ENCODE measurements at regions not wholly inside any gene's neighbourhood (a gene's known extent, or its start where the extent isn't known, plus 50 kb on each side); places are given as distances from the start of the nearest gene placed in this dataset.
A peak's percentile ranks its signal among the peaks of the same experiment; 100 is the strongest.
"Not testable (repeated sequence)": the region's sequence is repeated elsewhere in the genome, so short reads cannot be mapped to it uniquely, and the experiment has no call there.

DNA sequence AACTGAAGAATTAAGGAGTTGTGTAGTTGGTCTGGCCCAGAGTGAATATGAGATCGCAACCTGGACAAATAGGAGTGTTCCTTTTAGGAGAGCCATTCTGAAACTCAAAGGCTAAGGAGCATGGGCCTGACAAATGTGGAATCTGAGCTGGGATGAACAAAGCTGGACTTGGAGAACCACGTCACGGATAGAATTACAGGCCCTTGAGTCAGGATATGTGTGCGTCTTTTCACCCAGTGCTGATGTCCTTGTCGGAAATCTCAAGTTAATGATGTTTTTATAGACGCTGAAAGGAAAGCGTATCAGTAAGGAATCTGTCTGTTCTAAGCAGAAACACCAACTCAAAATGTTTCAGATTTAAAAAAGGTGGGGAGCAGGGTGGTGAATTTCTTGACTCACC lies 173.8 kb upstream of the ZKSCAN2 start:
- no peak for DNase-seq

DNA sequence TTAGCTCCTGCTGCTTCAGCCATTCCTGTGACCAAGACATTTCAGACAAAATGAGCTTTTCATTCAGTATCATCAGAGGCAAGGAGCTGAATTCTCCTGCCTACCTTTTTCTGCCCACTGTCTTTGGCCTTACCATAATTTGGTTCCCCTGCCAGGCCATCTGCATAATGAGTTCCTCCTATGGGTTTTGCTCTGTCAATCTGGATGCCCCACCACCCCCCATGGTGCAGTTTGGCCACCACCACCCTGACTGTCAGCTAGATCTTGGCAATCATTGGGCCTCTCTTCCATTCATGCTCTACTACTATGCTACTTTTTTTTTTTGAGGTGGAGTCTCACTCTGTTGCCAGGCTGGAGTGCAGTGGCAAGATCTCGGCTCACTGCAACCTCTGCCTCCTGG lies 169.2 kb upstream of the ZKSCAN2 start:
- no peak for DNase-seq

GRCh38 chr16:25419681-25420080 lies 162.0 kb upstream of the ZKSCAN2 start:
- DNase-seq: no peak

DNA sequence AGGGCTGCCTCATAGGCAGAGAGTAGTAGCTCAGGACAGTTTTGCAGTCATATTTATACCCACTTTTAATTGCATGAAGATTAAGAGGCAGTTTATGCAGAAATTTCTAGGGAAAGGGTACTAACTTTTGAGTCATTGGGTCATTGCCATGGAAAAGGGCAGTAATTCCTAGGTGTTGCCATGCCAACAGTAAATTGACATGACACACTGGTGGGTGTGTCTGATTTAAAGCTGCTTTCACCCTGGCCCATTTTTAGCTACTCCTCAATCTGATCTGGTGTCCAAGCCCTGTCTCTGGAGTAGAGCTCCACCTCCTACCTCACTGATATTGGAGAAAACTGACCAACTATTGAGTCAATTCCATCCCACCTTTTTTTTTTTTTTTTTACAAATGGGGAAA lies 161.5 kb upstream of the ZKSCAN2 start:
- no peak for DNase-seq

DNA sequence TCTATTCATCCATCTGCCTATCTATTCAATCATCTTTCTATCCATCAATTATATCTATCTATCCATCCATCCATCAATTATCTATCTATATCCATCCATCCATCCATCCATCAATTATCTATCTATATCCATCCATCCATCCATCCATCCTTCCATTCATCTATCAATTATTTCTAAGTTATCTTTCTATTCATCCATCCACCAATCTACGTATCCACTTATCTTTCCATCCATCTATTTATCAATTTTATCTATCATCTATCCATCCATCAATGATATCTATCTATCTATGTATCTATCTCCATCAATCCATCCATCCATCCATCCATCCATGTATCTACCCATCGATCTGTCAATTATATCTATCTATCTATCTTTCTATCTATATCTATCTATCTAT lies 158.4 kb upstream of the ZKSCAN2 start:
- no peak for DNase-seq

DNA sequence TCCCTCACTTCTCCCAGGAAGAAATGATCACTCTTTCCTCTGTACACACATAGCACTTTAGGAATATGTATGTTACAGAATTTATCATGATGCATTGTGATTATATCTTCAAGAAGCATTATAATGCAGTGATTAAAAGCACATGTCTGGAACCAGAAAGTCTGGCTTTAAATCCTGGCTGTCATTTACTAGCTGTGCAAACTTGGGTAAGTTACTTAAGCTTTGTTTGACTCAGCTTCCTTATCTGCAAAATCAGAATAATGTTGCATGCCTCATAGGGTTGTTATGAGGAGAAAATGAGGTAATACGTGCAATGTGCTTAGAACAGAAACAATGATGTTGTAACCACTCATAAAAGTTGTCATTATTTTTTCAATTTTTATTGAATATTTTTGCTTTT lies 156.3 kb upstream of the ZKSCAN2 start:
- no peak for DNase-seq

GRCh38 chr16:25413133-25413532 lies 155.5 kb upstream of the ZKSCAN2 start:
- DNase-seq: no peak

GRCh38 chr16:25411396-25412081 lies 153.9 kb upstream of the ZKSCAN2 start:
- DNase-seq: no peak

- DNase-seq: no peak
Observed at GRCh38 chr16:25403852-25404251, 146.2 kb upstream of the ZKSCAN2 start.

- DNase-seq: no peak
Observed at GRCh38 chr16:25395528-25395927, 137.9 kb upstream of the ZKSCAN2 start.

GRCh38 chr16:25390761-25391160 lies 133.1 kb upstream of the ZKSCAN2 start:
- no peak for DNase-seq

DNA sequence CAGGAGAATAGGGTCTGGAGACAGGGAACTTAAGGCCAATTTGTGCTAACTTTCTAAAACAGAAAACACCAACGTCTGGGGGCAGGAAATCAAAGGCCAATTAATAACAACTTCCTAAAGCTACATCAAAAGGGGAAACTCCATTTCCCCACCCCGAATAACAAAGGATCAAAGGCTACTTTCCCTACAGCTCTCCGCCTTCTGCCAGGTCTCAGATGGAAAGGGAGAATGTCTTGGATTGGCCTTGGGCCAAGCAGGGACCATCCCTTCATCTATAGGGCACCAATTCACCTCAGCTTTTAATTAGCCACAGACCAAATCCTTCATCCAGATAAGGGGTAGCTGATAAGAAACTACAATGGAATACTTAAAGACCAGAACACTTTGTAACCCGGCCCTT lies 116.9 kb upstream of the ZKSCAN2 start:
- DNase-seq: no peak

DNA sequence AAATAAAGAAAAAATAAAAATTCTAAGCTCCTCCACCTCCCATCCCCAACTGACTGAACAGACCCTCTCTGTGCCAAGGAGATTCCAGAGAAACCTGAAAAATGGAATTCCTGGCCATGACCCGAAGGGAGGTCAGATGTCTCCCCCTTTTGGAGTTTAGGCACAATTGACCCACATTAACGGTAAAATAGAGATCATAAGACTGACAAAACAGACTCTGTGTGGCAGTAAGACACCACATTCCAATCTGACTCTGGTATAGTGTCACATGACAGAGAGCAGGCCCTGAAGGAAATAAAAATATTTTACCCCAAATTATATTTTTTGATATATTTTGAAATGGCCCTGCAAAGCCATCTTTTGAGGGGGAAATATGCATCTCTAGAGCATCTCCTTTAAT lies 115.1 kb upstream of the ZKSCAN2 start:
- DNase-seq: no peak

DNA sequence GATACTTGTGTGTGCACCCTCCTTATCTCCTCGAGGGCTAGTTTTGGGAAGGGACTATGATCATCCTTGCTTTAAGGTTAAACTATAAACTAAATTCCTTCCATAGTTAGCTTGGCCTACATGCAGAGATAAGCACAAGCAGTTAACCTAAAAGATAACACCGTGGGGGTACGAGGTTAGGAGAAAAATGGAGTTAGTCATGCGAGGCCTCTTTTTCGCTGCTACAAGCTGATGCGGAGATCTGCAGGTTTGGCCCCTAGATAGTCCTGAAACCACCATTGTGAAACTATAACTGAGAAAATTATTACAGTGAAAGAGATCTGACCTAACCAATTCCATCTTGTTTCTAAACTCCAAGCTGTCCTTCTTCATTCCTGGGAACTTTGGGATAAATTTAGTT lies 113.7 kb upstream of the ZKSCAN2 start:
- no peak for DNase-seq

- no peak for DNase-seq
Observed at GRCh38 chr16:25370541-25370940, 112.9 kb upstream of the ZKSCAN2 start.

DNA sequence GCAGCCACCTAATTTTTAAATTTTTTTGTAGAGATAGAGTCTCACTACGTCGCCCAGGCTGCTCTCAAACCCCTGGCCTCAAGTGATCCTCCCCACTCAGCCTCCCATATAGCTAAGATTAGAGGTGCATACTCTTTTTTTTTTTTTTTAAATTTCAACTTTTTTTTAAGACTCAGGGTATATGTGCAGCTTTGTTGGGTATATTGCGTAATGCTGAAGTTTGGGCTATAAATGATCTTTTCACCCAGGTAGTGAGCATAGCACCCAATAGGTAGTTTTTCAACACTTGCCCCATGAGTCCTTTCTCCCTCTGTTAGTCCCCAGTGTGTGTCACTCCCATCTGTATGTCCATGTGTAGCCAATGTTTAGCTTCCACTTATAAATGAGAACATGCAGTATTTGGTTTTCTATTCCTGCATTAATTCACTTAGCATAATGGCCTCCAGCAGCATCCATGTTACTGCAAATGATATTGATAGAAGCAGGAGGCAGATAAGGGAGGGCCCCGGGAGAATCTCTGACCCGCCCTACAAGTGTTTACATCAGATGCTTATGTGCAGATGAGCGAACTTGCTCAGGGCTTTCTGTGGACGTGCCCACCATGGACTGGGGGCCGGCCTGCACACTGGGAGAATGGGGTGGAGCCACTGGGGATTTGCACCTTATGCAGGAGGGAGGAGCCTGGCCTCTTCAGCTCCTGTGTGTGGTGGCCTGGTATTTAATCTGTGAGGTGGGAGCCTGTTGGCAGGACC lies 110.3 kb upstream of the ZKSCAN2 start:
- no peak for DNase-seq

DNA sequence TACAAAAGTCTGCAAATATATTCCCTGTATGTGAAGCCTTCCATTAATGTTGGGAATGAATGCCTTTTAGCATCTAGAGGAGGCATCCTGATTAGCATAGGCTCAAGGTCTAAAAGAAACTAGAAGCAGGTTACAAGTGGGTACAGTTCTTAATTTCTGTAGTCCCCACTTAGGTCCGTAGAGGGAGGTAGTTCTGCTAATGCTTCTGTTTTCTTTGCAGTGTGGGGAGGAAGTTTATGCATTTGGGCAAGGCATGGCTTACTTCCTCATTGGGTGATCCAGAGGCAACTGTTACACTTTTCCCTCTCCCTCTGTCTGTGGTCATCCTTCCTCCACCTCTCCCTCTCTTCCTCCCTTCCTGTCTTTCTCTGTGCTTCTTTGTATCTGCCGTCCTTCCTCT lies 108.4 kb upstream of the ZKSCAN2 start:
- peak; percentile 8 to 20 (median 20) for DNase-seq

GRCh38 chr16:25359516-25359915 lies 101.9 kb upstream of the ZKSCAN2 start:
- not testable (repeated sequence) for DNase-seq

- no peak for DNase-seq
Observed at GRCh38 chr16:25344006-25344405, 86.4 kb upstream of the ZKSCAN2 start.

DNA sequence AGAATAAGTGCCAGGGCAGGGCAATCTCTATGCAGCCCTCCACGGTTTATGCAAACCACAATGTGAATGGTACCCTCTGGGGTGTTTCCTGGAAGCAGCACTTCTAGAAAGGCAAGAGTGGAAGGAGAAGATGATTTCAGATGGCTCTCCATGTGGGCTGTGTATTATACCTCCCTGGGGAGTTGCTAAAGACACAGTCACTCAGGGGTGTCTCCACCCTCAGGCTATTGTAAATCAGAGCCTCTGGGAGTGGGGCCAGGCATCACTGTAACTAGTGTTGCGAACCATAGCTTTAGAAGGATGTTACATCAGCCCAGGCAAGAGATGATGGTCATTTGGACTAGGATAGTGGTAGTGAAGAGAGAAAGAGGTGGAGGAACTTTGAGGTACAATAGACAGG lies 83.3 kb upstream of the ZKSCAN2 start:
- no peak for DNase-seq

- no peak for DNase-seq
Observed at GRCh38 chr16:25317732-25318316, 60.2 kb upstream of the ZKSCAN2 start.

GRCh38 chr16:25311950-25312349 lies 54.3 kb upstream of the ZKSCAN2 start:
- no peak for DNase-seq

GRCh38 chr16:25311039-25311438 lies 53.4 kb upstream of the ZKSCAN2 start:
- DNase-seq: no peak
